ENCODE measurements at regions not wholly inside any gene's neighbourhood (a gene's known extent, or its start where the extent isn't known, plus 50 kb on each side); places are given as distances from the start of the nearest gene placed in this dataset.

- intact Hi-C loops (cut with micrococcal nuclease) = no loop called here
Measured at GRCh38 chr13:59588717-59589067, 575.0 kb downstream of the DIAPH3 start.

DNA sequence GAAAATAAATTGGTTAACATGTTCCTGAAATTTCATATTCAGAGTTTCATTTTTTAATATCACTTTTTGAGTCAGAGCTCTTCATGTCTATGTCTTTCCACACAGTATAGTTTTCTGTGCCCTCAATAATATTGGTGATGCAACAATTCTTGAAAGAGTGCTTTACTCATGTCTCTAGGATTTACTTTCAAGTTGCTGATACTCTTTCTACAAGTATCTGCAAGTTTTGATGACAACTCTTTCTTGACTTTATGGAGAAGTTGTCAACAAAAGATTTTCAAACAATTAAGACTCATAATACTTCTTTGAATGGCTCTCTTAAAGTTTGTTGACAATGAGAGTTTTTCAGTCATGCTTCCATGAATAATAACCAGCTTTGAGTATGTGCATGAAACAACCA lies 561.7 kb downstream of the DIAPH3 start:
- intact Hi-C loops (cut with micrococcal nuclease) = no loop called here

DNA sequence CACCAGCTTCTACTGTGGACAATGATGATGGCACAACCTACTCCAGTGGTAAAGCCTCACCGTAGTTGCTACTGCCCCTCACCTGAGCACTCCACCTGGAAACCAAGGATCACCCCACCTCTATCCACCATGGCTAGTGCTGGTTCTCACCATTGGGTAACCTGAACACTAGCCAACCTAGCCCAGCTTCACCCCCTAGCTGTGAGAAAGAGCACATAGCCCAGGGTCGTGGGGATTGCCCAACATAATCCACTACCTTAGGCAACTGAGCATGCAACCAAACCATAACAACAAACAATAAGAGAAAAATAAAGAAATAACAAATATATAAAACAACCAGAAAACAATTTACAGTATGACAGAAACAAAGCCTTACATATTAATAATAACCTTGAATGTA lies 560.1 kb downstream of the DIAPH3 start:
- intact Hi-C loops (cut with micrococcal nuclease) = no loop called here

DNA sequence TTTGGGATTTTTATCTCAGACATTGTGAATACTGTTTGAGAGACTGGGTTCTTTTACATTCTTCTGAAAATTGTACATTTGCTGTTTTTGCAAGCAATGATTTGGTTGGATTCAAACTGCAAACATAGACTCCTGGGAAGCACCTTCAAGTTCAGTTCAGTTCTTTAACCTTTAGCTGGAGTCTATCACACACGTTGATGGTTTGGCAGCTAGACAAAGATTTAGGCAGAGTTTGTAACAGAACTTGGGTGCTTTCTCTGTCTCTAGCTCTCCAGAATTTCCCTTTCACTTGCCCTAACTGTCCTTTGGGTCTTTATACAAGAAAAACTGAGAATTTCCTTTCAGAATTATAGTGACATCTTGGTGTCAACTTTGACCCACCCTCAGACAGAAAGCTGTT lies 556.6 kb downstream of the DIAPH3 start:
- intact Hi-C loops (cut with micrococcal nuclease) = no loop called here

- intact Hi-C loops (cut with micrococcal nuclease) = no loop called here
Measured at GRCh38 chr13:59607780-59608233, 555.9 kb downstream of the DIAPH3 start.

GRCh38 chr13:59609421-59609820 lies 554.3 kb downstream of the DIAPH3 start:
- intact Hi-C loops (cut with micrococcal nuclease) = no loop called here
